K562 (cell line): ENCODE measurements at regions not wholly inside any gene's neighbourhood (a gene's known extent, or its start where the extent isn't known, plus 50 kb on each side); places are given as distances from the start of the nearest gene placed in this dataset.

Source experiments
- ATAC-seq: fragments of 200-7000 bp; cut with Tn5 transposase; 3 replicates; pipeline ENCODE4 v1.9.1; 2020; ENCODE audit warnings: moderate library complexity
- BruUV-seq: library from RNA; stranded (reverse); fragments of 400-500 nt; replicated peaks from 2 replicates; lab custom pipeline; 2021; lab: Mats Ljungman, UMichigan
- CTCF ChIA-PET: fragments of 300-600 bp; formaldehyde crosslinking; extraction: SDS; loops from one replicate; lab custom pipeline; 2021; ENCODE audit warnings: low intra/inter-chr PET ratio; lab: Yijun Ruan, JAX
- POLR2A ChIA-PET: fragments of 300-600, 350-650 bp; sonication (Branson Sonifier 250); formaldehyde crosslinking; extraction: SDS; loops from one replicate; lab custom pipeline; 2021; ENCODE audit warnings: antibody characterized with exemption, inconsistent platforms; lab: Yijun Ruan, JAX
- DNase-seq, 4 experiments: peaks; one replicate each; pipeline versions ENCODE4 v3.0.0 to v3.0.0-alpha.2; 2011 to 2018; ENCODE audit warnings: low spot score in 3 of 4, mixed read lengths in 3 of 4; ENCODE audit errors: extremely low read depth in 1 of 4
- FAIRE-seq: peaks from 2 replicates; lab custom pipeline; 2011; peaks lifted over from hg19 to GRCh38; lab: Jason Lieb, UNC
- H2AFZ ChIP-seq: 2 replicates; pipeline ENCODE4 v1.6.0; 2011; ENCODE audit warnings: low read depth, low read length, control low read depth, inconsistent platforms
- H3K27ac ChIP-seq: fragments of 200-600 bp; 3 replicates; pipeline ENCODE4 v1.8.0; 2011; ENCODE audit warnings: low read depth, mild to moderate bottlenecking, control low read depth, inconsistent platforms, low read length, moderate library complexity, mixed read lengths; ENCODE audit errors: extremely low read depth
- H3K27me3 ChIP-seq, 2 experiments: fragments of 300-600 bp in 1 of 2; 2 replicates in 1 of 2; 3 replicates in 1 of 2; pipeline versions ENCODE4 v1.6.0 to v1.8.0; 2011; ENCODE audit warnings: inconsistent platforms in 2 of 2, low read length in 2 of 2, mild to moderate bottlenecking in 1 of 2, mixed read lengths in 1 of 2, moderate library complexity in 1 of 2; ENCODE audit not compliant: control insufficient read depth in 2 of 2, insufficient read depth in 2 of 2
- H3K36me3 ChIP-seq: fragments of 300-600 bp; 3 replicates; pipeline ENCODE4 v1.8.0; 2011; ENCODE audit warnings: mild to moderate bottlenecking, low read length, inconsistent platforms; ENCODE audit not compliant: control insufficient read depth, insufficient read depth
- H3K4me1 ChIP-seq, 2 experiments: fragments of 200-600 bp in 1 of 2; replicated peaks in 1 of 2; 2 replicates in 1 of 2; 3 replicates in 1 of 2; pipeline versions ENCODE4 v1.5.1 to v1.8.0; 2011; ENCODE audit warnings: inconsistent platforms in 2 of 2, low read length in 2 of 2, mild to moderate bottlenecking in 1 of 2, mixed read lengths in 1 of 2, moderate library complexity in 1 of 2; ENCODE audit not compliant: control insufficient read depth in 2 of 2, insufficient read depth in 2 of 2
- H3K4me2 ChIP-seq: 2 replicates; pipeline ENCODE4 v1.6.1; 2011; ENCODE audit warnings: low read length, control low read depth, inconsistent platforms, mixed read lengths; ENCODE audit not compliant: insufficient read depth
- H3K4me3 ChIP-seq: fragments of 200-600 bp; sonication (generic), shearing (Covaris generic); 2 replicates; pipeline ENCODE4 v1.5.1; 2016; ENCODE audit warnings: control low read depth, inconsistent platforms
- H3K79me2 ChIP-seq: fragments of 200-600 bp; 3 replicates; pipeline ENCODE4 v1.8.0; 2011; ENCODE audit warnings: low read length, inconsistent platforms; ENCODE audit not compliant: control insufficient read depth, insufficient read depth
- H3K9ac ChIP-seq, 2 experiments: 2 replicates each; pipeline versions ENCODE4 v1.6.0 to v1.6.1; 2011; ENCODE audit warnings: low read depth in 2 of 2, low read length in 2 of 2, control low read depth in 1 of 2, inconsistent platforms in 1 of 2, mild to moderate bottlenecking in 1 of 2, mixed read lengths in 1 of 2; ENCODE audit not compliant: insufficient read depth in 1 of 2
- H3K9me1 ChIP-seq: one replicate; pipeline ENCODE4 v1.6.0; 2011; ENCODE audit warnings: inconsistent platforms, mild to moderate bottlenecking, low read length, moderate library complexity; ENCODE audit not compliant: control insufficient read depth, insufficient read depth
- H3K9me3 ChIP-seq: replicated peaks from 2 replicates; pipeline ENCODE4 v1.5.1; 2011; ENCODE audit warnings: low read depth, low read length, inconsistent platforms; ENCODE audit not compliant: control insufficient read depth, insufficient read depth
- H4K20me1 ChIP-seq: replicated peaks from 2 replicates; pipeline ENCODE4 v1.6.1; 2011; ENCODE audit warnings: low read length, inconsistent platforms, mixed read lengths; ENCODE audit not compliant: control insufficient read depth, insufficient read depth
- COPS2 ChIP-seq: fragments of 450-650 bp; conservative IDR thresholded peaks from 2 replicates; pipeline ENCODE4 v1.6.1; 2016; ENCODE audit warnings: mild to moderate bottlenecking, moderate library complexity
- NFRKB ChIP-seq: fragments of 450-650 bp; IDR thresholded peaks from 2 replicates; pipeline ENCODE4 v1.6.1; 2016; ENCODE audit warnings: low read depth
- PHF8 ChIP-seq: fragments of 200-600 bp; sonication (generic); IDR thresholded peaks from 2 replicates; pipeline ENCODE4 v1.6.1; 2012; ENCODE audit warnings: mixed run types, mild to moderate bottlenecking, inconsistent platforms, low read length, moderate library complexity, borderline replicate concordance
- ZBTB8A ChIP-seq: fragments of 450-650 bp; IDR thresholded peaks from 2 replicates; pipeline ENCODE4 v1.6.1; 2018; ENCODE audit warnings: mild to moderate bottlenecking, moderate library complexity; ENCODE audit not compliant: partially characterized antibody
- WGBS: fragments of 100-300 bp; shearing (Covaris generic); methylation state at CpG from one replicate; pipeline ENCODE4 v1.1.6; 2016; ENCODE audit warnings: low coverage, mixed read lengths; ENCODE audit not compliant: insufficient coverage; ENCODE audit errors: missing lambda C conversion rate; 5-methylcytosine and 5-hydroxymethylcytosine counted together
- in situ Hi-C: fragments of 300-500 bp; cut with MboI; formaldehyde crosslinking; loops from 4 replicates; pipeline ENCODE4 v1.15.0; 2018; ENCODE audit warnings: inconsistent platforms, mixed read lengths
- intact Hi-C: fragments of 100-400 bp; cut with micrococcal nuclease; formaldehyde crosslinking; loops from 2 replicates; pipeline ENCODE4 v1.14.2; 2022
- TF ChIP-seq, protein P1 (sequence below): IDR thresholded peaks from 2 replicates; pipeline ENCODE4 v1.6.1; 2016; ENCODE audit warnings: missing genetic modification characterization, missing compliant biosample characterization
- TF ChIP-seq, protein P2 (sequence below), 2 experiments: fragments of 250-450 bp in 1 of 2; fragments of 450-650 bp in 1 of 2; sonication (Bioruptor Pico) in 1 of 2; IDR thresholded peaks; 2 replicates each; pipeline versions ENCODE4 v1.6.1 to v1.8.0; 2016 to 2021; ENCODE audit warnings: mild to moderate bottlenecking in 2 of 2, moderate library complexity in 2 of 2, missing compliant biosample characterization in 1 of 2, missing genetic modification characterization in 1 of 2
- TF ChIP-seq, protein P3 (sequence below): sonication (generic); formaldehyde crosslinking; IDR thresholded peaks from 2 replicates; pipeline ENCODE4 v1.9.0; 2022; ENCODE audit warnings: mild to moderate bottlenecking, missing genetic modification reagents

DNA sequence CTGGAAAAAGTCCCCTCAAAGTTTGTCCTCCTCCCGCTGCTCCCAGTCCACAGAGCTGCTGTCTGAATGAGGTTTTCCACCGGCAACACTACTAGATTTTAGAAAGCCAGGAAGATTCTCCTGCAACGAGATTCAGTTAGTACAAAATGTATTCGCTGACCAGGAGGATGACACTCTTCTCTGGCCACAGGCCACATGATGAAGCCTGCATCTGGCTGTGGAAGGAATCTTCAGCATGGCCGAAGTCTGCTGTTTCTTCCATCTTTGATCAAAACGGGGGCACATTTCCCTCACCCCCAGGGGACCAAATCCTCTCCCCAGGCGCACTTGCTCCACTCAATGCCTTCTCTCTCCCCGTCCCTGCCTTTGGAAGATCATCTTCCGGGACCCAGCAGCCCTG is 215.8 kb upstream of the NLRP1 start (continued):
- TF ChIP-seq, protein P1, sequence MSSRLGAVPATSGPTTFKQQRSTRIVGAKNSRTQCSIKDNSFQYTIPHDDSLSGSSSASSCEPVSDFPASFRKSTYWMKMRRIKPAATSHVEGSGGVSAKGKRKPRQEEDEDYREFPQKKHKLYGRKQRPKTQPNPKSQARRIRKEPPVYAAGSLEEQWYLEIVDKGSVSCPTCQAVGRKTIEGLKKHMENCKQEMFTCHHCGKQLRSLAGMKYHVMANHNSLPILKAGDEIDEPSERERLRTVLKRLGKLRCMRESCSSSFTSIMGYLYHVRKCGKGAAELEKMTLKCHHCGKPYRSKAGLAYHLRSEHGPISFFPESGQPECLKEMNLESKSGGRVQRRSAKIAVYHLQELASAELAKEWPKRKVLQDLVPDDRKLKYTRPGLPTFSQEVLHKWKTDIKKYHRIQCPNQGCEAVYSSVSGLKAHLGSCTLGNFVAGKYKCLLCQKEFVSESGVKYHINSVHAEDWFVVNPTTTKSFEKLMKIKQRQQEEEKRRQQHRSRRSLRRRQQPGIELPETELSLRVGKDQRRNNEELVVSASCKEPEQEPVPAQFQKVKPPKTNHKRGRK (tag), result no peak
- no peak for TF ChIP-seq COPS2
- no peak for TF ChIP-seq PHF8
- no peak for TF ChIP-seq ZBTB8A
- TF ChIP-seq, protein P2, sequence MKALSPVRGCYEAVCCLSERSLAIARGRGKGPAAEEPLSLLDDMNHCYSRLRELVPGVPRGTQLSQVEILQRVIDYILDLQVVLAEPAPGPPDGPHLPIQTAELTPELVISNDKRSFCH (CRISPR knock-in tag; IDR thresholded peaks at IDR 0.05), result no peak
- TF ChIP-seq, protein P2 (tag; IDR thresholded peaks at IDR 0.05), result no peak

DNA sequence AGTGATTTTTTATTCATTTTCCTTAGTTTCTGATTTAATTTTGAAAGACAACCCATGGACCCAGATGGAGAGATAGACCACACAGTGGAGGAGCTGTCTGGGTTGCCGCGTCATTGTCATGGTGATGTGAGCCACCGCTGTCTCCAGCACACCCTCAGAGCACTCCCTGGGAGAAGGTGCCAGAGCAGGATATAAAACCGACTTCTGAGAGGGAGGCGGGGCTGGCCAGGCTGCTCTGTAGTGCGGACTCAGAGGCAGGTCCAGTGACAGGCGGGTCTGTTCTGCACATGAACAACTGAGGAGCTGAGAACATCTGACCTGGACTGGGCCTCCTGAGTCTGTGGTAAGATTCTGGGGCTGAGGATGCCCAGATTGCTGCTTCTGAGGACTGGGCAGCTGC is 216.3 kb upstream of the NLRP1 start:
- Histone ChIP-seq H3K36me3 (no peaks in the 10 kb centered on the region), H3K9me3 (no peaks in the 10 kb centered on the region), H3K27ac (no peak overlapping the region), H3K4me3 (no peak overlapping the region), H3K27me3 (no peaks in the 10 kb centered on the region), H3K4me1 (no peaks in the 10 kb centered on the region), H3K79me2 (no peaks in the 10 kb centered on the region), H4K20me1 (no peaks in the 10 kb centered on the region)
- 0% methylated on average over 6 of the region's 7 CpGs for WGBS
- DNase-seq (no peak), ATAC-seq (no peak), FAIRE-seq (no peak)
- intact Hi-C loops, result no loop called here
- in situ Hi-C loops, result no loop called here
- ChIA-PET CTCF (no interaction called here), POLR2A (no interaction called here)
- no TSS peak for BruUV-seq
- TF ChIP-seq NFRKB, result no peak
- TF ChIP-seq, protein P3, sequence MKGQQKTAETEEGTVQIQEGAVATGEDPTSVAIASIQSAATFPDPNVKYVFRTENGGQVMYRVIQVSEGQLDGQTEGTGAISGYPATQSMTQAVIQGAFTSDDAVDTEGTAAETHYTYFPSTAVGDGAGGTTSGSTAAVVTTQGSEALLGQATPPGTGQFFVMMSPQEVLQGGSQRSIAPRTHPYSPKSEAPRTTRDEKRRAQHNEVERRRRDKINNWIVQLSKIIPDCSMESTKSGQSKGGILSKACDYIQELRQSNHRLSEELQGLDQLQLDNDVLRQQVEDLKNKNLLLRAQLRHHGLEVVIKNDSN (CRISPR knock-in tag), result no peak
- TF ChIP-seq, all 486 proteins: peak for 0
- Histone ChIP-seq H3K9me1 (no peaks in the 10 kb centered on the region), H2AFZ (no peak overlapping the region), H3K4me2 (no peak overlapping the region), H3K9ac (no peak overlapping the region)
